DND-41 (cell line): ENCODE measurements at regions not wholly inside any gene's neighbourhood (a gene's known extent, or its start where the extent isn't known, plus 50 kb on each side); places are given as distances from the start of the nearest gene placed in this dataset.
A peak's percentile ranks its signal among the peaks of the same experiment; 100 is the strongest.

ENCODE experiments used
- ATAC-seq: fragments of 200-7000 bp; cut with Tn5 transposase; 3 replicates; pipeline ENCODE4 v1.9.1; 2021; ENCODE audit warnings: low read depth; ENCODE audit not compliant: insufficient read depth
- DNase-seq: peaks from one replicate; pipeline ENCODE4 v3.0.0-alpha.2; 2020
- H2AFZ ChIP-seq: 2 replicates; pipeline ENCODE4 v1.6.0; 2012; ENCODE audit warnings: low read depth, low read length
- H3K27ac ChIP-seq: 2 replicates; pipeline ENCODE4 v1.5.1; 2012; ENCODE audit warnings: low read length, inconsistent platforms
- H3K27me3 ChIP-seq: fragments of 200-600 bp; sonication (generic); 2 replicates; pipeline ENCODE4 v1.6.0; 2012; ENCODE audit warnings: low read length, mild to moderate bottlenecking, inconsistent platforms; ENCODE audit not compliant: insufficient read depth, poor library complexity
- H3K36me3 ChIP-seq: 2 replicates; pipeline ENCODE4 v1.5.1; 2012; ENCODE audit warnings: low read length, inconsistent platforms; ENCODE audit not compliant: insufficient read depth
- H3K4me1 ChIP-seq: 2 replicates; pipeline ENCODE4 v1.5.1; 2012; ENCODE audit warnings: mild to moderate bottlenecking, low read length; ENCODE audit not compliant: insufficient read depth
- H3K4me2 ChIP-seq: 2 replicates; pipeline ENCODE4 v1.6.0; 2012; ENCODE audit warnings: mild to moderate bottlenecking, moderate library complexity, low read length, inconsistent platforms; ENCODE audit not compliant: insufficient read depth
- H3K4me3 ChIP-seq, 2 experiments: fragments of 200-600 bp in 1 of 2; shearing (Covaris generic) in 1 of 2; 2 replicates each; pipeline ENCODE4 v1.5.1; 2012 to 2016; ENCODE audit warnings: inconsistent platforms in 2 of 2, low read length in 2 of 2, mild to moderate bottlenecking in 2 of 2, low read depth in 1 of 2, moderate library complexity in 1 of 2
- H3K79me2 ChIP-seq: 2 replicates; pipeline ENCODE4 v1.6.0; 2012; ENCODE audit warnings: low read length, inconsistent platforms; ENCODE audit not compliant: insufficient read depth
- H3K9ac ChIP-seq: 2 replicates; pipeline ENCODE4 v1.6.0; 2012; ENCODE audit warnings: low read depth, mild to moderate bottlenecking, inconsistent platforms, low read length, moderate library complexity
- H3K9me3 ChIP-seq: 2 replicates; pipeline ENCODE4 v1.5.1; 2012; ENCODE audit warnings: low read length, moderate library complexity, mild to moderate bottlenecking, inconsistent platforms; ENCODE audit not compliant: insufficient read depth, severe bottlenecking
- H4K20me1 ChIP-seq: 2 replicates; pipeline ENCODE4 v1.6.0; 2012; ENCODE audit warnings: low read length; ENCODE audit not compliant: insufficient read depth
- EZH2 ChIP-seq: IDR thresholded peaks from 3 replicates; pipeline ENCODE4 v1.6.1; 2012; ENCODE audit warnings: borderline replicate concordance, low read depth, mild to moderate bottlenecking, moderate library complexity, low read length, inconsistent platforms; ENCODE audit not compliant: severe bottlenecking
- TF ChIP-seq, protein P1 (sequence below): IDR thresholded peaks from 2 replicates; pipeline ENCODE4 v1.5.1; 2012; ENCODE audit warnings: borderline replicate concordance, low read length, moderate library complexity, mild to moderate bottlenecking; ENCODE audit not compliant: poor library complexity, severe bottlenecking; ENCODE audit errors: extremely low read depth

DNA sequence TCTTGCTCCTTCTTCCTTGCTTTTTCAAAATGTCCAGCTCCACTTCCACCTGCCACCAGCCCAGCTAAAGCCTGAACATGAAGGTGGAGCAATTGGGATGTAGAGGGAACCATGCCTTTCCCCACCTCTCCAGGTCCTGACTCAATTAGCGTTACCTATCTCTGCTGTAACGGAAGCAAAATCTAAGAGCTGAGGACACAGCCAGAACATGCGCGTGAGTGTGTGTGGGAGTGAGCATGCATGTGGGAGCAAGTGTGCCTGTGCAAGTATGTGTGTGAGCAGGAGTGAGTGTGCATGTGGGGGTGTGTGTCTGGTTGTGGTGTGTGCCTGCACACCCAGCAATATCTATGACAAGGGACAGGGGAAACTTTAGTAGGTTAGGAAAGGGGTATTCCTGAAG is 364.5 kb downstream of the MID1IP1 start:
- no peak for DNase-seq
- H3K27me3 ChIP-seq: no peaks in the 10 kb centered on the region

DNA sequence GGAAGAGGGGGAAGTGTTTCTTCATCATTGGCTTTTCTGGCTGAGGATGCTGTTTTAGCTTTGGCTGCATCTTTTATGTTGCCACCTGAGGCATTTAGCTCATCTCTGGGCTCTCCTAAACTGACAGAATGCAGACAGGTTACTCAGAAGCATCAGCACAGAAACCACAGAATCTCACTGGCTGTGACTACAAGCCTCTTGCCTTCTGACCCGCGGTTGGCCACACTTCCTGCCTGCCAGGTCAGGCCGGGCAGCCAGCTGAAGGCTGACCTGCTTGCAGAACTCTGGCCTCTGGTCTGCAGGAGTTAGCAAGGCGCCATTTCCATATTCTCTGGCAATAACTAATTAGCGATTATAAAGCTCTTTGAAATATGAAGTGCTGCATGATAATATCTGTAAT is 366.5 kb downstream of the MID1IP1 start:
- no peak overlapping the region for H3K9ac ChIP-seq
- H3K4me2 ChIP-seq: no peak overlapping the region
- H3K4me3 ChIP-seq: no peak overlapping the region
- no peaks in the 10 kb centered on the region for H3K4me1 ChIP-seq
- DNase-seq (no peak), ATAC-seq (0 out of 3 replicates have a peak, but pooled peaks have one; percentile 22)
- no peaks in the 10 kb centered on the region for H3K9me3 ChIP-seq
- H3K27ac ChIP-seq: no peak overlapping the region
- H3K79me2 ChIP-seq: no peaks in the 10 kb centered on the region
- TF ChIP-seq, protein P1, sequence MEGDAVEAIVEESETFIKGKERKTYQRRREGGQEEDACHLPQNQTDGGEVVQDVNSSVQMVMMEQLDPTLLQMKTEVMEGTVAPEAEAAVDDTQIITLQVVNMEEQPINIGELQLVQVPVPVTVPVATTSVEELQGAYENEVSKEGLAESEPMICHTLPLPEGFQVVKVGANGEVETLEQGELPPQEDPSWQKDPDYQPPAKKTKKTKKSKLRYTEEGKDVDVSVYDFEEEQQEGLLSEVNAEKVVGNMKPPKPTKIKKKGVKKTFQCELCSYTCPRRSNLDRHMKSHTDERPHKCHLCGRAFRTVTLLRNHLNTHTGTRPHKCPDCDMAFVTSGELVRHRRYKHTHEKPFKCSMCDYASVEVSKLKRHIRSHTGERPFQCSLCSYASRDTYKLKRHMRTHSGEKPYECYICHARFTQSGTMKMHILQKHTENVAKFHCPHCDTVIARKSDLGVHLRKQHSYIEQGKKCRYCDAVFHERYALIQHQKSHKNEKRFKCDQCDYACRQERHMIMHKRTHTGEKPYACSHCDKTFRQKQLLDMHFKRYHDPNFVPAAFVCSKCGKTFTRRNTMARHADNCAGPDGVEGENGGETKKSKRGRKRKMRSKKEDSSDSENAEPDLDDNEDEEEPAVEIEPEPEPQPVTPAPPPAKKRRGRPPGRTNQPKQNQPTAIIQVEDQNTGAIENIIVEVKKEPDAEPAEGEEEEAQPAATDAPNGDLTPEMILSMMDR: no peak
- TF ChIP-seq EZH2: no peak
- H4K20me1 ChIP-seq: no peaks in the 10 kb centered on the region
- no peaks in the 10 kb centered on the region for H3K36me3 ChIP-seq
- H3K27me3 ChIP-seq: no peaks in the 10 kb centered on the region
- no peak overlapping the region for H2AFZ ChIP-seq

More for the DNA sequence above, 364.5 kb downstream of the MID1IP1 start:
- H3K27ac ChIP-seq: no peak overlapping the region
- H3K36me3 ChIP-seq: no peaks in the 10 kb centered on the region
- H3K4me3 ChIP-seq: no peak overlapping the region
- TF ChIP-seq, protein P1: no peak
- no peak for TF ChIP-seq EZH2
- H4K20me1 ChIP-seq: no peaks in the 10 kb centered on the region
- H3K9ac ChIP-seq: no peak overlapping the region
- no peak overlapping the region for H3K4me2 ChIP-seq
- H3K4me1 ChIP-seq: no peaks in the 10 kb centered on the region
- H2AFZ ChIP-seq: no peak overlapping the region
- no peaks in the 10 kb centered on the region for H3K9me3 ChIP-seq
- ATAC-seq: no peak
- no peaks in the 10 kb centered on the region for H3K79me2 ChIP-seq

DNA sequence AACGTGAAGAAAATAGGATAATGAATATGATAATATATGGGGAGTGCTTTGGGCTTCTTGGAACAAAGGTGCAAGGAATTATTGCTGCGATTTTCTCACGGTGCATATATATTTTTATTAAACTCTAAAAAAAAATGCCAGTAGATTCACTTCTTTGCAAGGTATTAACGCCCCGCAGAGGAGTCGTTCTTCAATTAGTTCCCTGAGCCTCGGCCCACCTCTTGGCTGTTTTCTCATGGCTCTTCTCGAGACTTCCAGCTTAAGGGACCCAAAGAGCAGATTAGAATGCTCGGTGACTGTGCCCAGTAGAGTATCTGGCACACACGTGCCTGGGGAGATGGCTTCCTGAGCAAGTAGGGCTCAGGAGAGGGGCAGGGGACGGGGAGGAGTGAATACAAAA is 367.4 kb downstream of the MID1IP1 start:
- ATAC-seq: no peak
- no peaks in the 10 kb centered on the region for H3K9me3 ChIP-seq
- no peaks in the 10 kb centered on the region for H3K79me2 ChIP-seq
- no peak overlapping the region for H3K4me3 ChIP-seq
- H4K20me1 ChIP-seq: no peaks in the 10 kb centered on the region
- H3K4me2 ChIP-seq: no peak overlapping the region
- H2AFZ ChIP-seq: no peak overlapping the region
- no peak overlapping the region for H3K9ac ChIP-seq
- H3K27ac ChIP-seq: no peak overlapping the region
- no peaks in the 10 kb centered on the region for H3K36me3 ChIP-seq
- DNase-seq: no peak
- H3K27me3 ChIP-seq: no peaks in the 10 kb centered on the region
- no peaks in the 10 kb centered on the region for H3K4me1 ChIP-seq
- no peak for TF ChIP-seq EZH2
- TF ChIP-seq, protein P1: no peak

DNA sequence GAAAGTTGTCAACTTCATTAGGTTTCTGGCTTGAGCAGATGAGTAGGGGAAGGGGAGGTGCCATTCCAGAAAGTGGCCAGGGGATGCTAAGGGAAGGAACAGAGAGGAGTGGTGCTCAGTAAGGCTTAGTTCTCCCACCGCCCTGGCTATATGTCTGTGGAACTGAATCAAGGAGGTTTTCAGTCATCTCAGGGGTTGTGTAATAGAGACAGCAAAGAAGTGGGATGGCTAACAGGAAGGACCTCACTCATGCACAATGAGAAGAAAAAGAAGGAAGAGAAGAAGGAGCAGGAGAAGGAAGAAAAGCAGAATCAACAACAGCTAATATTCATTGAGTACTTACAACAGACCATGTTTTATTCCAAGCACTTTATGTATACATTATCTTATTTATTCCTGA is 368.7 kb downstream of the MID1IP1 start:
- Histone ChIP-seq H3K4me2 (no peak overlapping the region), H3K4me3 (no peak overlapping the region), H3K9ac (no peak overlapping the region), H3K9me3 (no peaks in the 10 kb centered on the region), H3K27ac (no peak overlapping the region), H2AFZ (no peak overlapping the region), H4K20me1 (no peaks in the 10 kb centered on the region), H3K79me2 (no peaks in the 10 kb centered on the region), H3K27me3 (no peaks in the 10 kb centered on the region), H3K36me3 (no peaks in the 10 kb centered on the region), H3K4me1 (peaks cover 11% of the 10 kb centered on the region; the same call in 1 of the 2 replicates)
- TF ChIP-seq, protein P1: no peak
- TF ChIP-seq EZH2: no peak
- DNase-seq (no peak), ATAC-seq (no peak)
